GM10248 (cell line): ENCODE measurements at regions not wholly inside any gene's neighbourhood (a gene's known extent, or its start where the extent isn't known, plus 50 kb on each side); places are given as distances from the start of the nearest gene placed in this dataset.

Experiments
- CTCF ChIA-PET: fragments of 300-600 bp; sonication (Branson Sonifier 250); formaldehyde crosslinking; extraction: SDS; loops from one replicate; lab custom pipeline; 2021; ENCODE audit warnings: antibody characterized with exemption; lab: Yijun Ruan, JAX
- POLR2A ChIA-PET: fragments of 350-650 bp; sonication (Branson Sonifier 250); formaldehyde crosslinking; extraction: SDS; loops from one replicate; lab custom pipeline; 2020; ENCODE audit warnings: antibody characterized with exemption; lab: Yijun Ruan, JAX
- DNase-seq: peaks from one replicate; pipeline ENCODE4 v3.0.0; 2012; ENCODE audit errors: extremely low spot score
- TF ChIP-seq, protein P1 (sequence below): IDR thresholded peaks from 2 replicates; pipeline ENCODE4 v1.5.1; 2012; ENCODE audit warnings: mild to moderate bottlenecking, low read depth; ENCODE audit errors: extremely low read depth, missing control alignments, control extremely low read depth

DNA sequence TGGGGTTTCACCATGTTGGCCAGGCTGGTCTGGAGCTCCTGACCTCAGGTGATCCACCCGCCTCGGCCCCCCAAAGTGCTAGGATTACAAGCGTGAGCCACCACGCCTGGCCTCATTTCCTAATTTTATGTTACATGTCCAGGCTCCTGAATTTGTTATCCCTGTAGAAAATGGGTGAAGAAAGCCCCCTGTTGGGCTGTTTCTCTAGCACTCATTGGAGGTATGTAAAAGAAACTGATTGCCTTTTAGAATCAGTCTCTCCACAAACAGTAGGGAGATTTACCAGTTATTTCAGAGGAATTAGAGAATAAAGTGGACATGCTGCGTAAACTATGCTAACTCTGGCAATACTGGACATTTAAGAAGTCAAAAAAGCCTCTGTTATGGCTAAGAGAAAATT lies 364.1 kb upstream of the TBL1XR1 start:
- TF ChIP-seq, protein P1, sequence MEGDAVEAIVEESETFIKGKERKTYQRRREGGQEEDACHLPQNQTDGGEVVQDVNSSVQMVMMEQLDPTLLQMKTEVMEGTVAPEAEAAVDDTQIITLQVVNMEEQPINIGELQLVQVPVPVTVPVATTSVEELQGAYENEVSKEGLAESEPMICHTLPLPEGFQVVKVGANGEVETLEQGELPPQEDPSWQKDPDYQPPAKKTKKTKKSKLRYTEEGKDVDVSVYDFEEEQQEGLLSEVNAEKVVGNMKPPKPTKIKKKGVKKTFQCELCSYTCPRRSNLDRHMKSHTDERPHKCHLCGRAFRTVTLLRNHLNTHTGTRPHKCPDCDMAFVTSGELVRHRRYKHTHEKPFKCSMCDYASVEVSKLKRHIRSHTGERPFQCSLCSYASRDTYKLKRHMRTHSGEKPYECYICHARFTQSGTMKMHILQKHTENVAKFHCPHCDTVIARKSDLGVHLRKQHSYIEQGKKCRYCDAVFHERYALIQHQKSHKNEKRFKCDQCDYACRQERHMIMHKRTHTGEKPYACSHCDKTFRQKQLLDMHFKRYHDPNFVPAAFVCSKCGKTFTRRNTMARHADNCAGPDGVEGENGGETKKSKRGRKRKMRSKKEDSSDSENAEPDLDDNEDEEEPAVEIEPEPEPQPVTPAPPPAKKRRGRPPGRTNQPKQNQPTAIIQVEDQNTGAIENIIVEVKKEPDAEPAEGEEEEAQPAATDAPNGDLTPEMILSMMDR, result no peak
- POLR2A ChIA-PET, result no interaction called here
- CTCF ChIA-PET, result no interaction called here
- no peak for DNase-seq

GRCh38 chr3:177561769-177562392 lies 364.6 kb upstream of the TBL1XR1 start:
- TF ChIP-seq, protein P1, result no peak
- ChIA-PET POLR2A (no interaction called here), CTCF (no interaction called here)
- DNase-seq, result no peak

- DNase-seq, result no peak
- ChIA-PET CTCF (interaction anchor here (0.6 kb wide), 1 partner anchor 25 kb away, joined by 3 read pairs; no protein-coding TSS in a partner anchor), POLR2A (no interaction called here)
- TF ChIP-seq, protein P1, result no peak
Measured at GRCh38 chr3:177563243-177563780, 366.0 kb upstream of the TBL1XR1 start.

DNA sequence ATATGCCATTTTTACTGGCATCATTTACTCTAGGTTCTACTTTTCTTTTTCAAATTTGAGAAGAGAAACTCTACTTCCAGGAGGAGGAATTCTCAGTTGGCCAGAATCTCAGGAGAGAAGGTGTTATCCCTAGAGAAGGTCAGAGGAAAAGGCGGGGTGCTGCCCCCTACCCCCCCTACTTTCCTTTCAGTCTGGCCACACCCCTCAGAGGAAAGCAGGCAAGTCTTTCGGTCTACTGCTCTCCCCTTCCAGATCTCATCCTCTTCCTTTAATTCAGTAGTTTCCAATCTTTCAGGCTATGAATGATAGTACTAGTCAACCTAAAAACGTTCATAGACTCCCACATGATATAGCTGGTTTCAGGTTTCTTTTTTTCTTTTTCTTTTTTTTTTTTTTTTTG lies 366.5 kb upstream of the TBL1XR1 start:
- POLR2A ChIA-PET, result no interaction called here
- CTCF ChIA-PET, result no interaction called here
- no peak for DNase-seq

DNA sequence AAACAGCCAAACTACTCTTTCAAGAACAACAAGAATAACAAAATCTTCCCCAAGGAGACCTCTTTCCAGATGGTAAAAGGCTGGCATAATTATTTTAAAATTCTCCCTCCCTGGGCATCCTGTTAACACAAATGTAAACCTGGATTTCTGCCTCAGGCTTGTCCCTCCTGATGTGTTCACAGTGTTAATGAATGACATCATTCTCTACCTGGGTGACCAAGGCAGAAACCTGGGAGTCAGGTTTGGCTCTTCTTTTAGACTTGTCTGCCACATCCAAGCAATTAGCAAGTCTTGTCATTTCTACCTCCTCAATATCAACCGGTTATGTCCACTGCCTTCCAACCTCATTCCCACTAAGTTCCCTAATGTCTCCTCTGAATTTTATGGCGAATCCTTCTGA lies 368.7 kb upstream of the TBL1XR1 start:
- ChIA-PET CTCF (no interaction called here), POLR2A (no interaction called here)
- DNase-seq, result no peak
- TF ChIP-seq, protein P1, result no peak

More for the DNA sequence above, 366.5 kb upstream of the TBL1XR1 start:
- TF ChIP-seq, protein P1, result no peak

GRCh38 chr3:177567833-177568232 lies 370.6 kb upstream of the TBL1XR1 start:
- POLR2A ChIA-PET, result no interaction called here
- CTCF ChIA-PET, result no interaction called here
- TF ChIP-seq, protein P1, result no peak
- no peak for DNase-seq
